Astrocyte (in vitro differentiated cells and primary cell): ENCODE measurements at regions not wholly inside any gene's neighbourhood (a gene's known extent, or its start where the extent isn't known, plus 50 kb on each side); places are given as distances from the start of the nearest gene placed in this dataset.

Experiments
- DNase-seq: peaks from one replicate; pipeline ENCODE4 v3.0.0-alpha.2; 2010; ENCODE audit warnings: low read depth
- FAIRE-seq: peaks from 2 replicates; lab custom pipeline; 2011; peaks lifted over from hg19 to GRCh38; lab: Jason Lieb, UNC
- H2AFZ ChIP-seq: 2 replicates; pipeline ENCODE4 v1.6.0; 2012; ENCODE audit warnings: low read depth, low read length, inconsistent platforms
- H3K27ac ChIP-seq: 2 replicates; pipeline ENCODE4 v1.5.1; 2011; ENCODE audit warnings: low read depth, low read length, inconsistent platforms
- H3K27me3 ChIP-seq: 2 replicates; pipeline ENCODE4 v1.6.0; 2011; ENCODE audit warnings: low read length, inconsistent platforms; ENCODE audit not compliant: insufficient read depth
- H3K36me3 ChIP-seq: 2 replicates; pipeline ENCODE4 v1.5.1; 2011; ENCODE audit warnings: low read length, inconsistent platforms; ENCODE audit not compliant: insufficient read depth
- H3K4me1 ChIP-seq: 2 replicates; pipeline ENCODE4 v1.5.1; 2011; ENCODE audit warnings: low read length, inconsistent platforms; ENCODE audit not compliant: insufficient read depth
- H3K4me2 ChIP-seq: 2 replicates; pipeline ENCODE4 v1.6.0; 2012; ENCODE audit warnings: low read length, inconsistent platforms
- H3K4me3 ChIP-seq: 2 replicates; pipeline ENCODE4 v1.5.1; 2011; ENCODE audit warnings: low read depth, mild to moderate bottlenecking, low read length, inconsistent platforms; ENCODE audit not compliant: insufficient read depth
- H3K79me2 ChIP-seq: 2 replicates; pipeline ENCODE4 v1.6.0; 2012; ENCODE audit warnings: mild to moderate bottlenecking, low read length, inconsistent platforms; ENCODE audit not compliant: insufficient read depth
- H3K9ac ChIP-seq: 2 replicates; pipeline ENCODE4 v1.6.0; 2012; ENCODE audit warnings: mild to moderate bottlenecking, low read length, inconsistent platforms
- H3K9me3 ChIP-seq: 2 replicates; pipeline ENCODE4 v1.5.1; 2012; ENCODE audit warnings: low read depth, mild to moderate bottlenecking, low read length, inconsistent platforms; ENCODE audit not compliant: insufficient read depth
- H4K20me1 ChIP-seq: 2 replicates; pipeline ENCODE4 v1.6.0; 2012; ENCODE audit warnings: low read length, inconsistent platforms; ENCODE audit not compliant: insufficient read depth
- H3K27ac Mint-ChIP-seq: one replicate; pipeline ENCODE4 v1.8.0; 2021; ENCODE audit warnings: mild to moderate bottlenecking, mixed read lengths; ENCODE audit not compliant: unreplicated experiment
- H3K27me3 Mint-ChIP-seq: one replicate; pipeline ENCODE4 v1.8.0; 2021; ENCODE audit warnings: low read depth, mixed read lengths; ENCODE audit not compliant: unreplicated experiment
- H3K36me3 Mint-ChIP-seq: one replicate; pipeline ENCODE4 v1.8.0; 2021; ENCODE audit warnings: low read depth, mixed read lengths; ENCODE audit not compliant: unreplicated experiment
- H3K4me1 Mint-ChIP-seq: one replicate; pipeline ENCODE4 v1.8.0; 2021; ENCODE audit warnings: low read depth, mixed read lengths; ENCODE audit not compliant: unreplicated experiment
- H3K4me3 Mint-ChIP-seq: one replicate; pipeline ENCODE4 v1.8.0; 2021; ENCODE audit warnings: mild to moderate bottlenecking, moderate library complexity, mixed read lengths; ENCODE audit not compliant: unreplicated experiment
- H3K9me3 Mint-ChIP-seq: one replicate; pipeline ENCODE4 v1.8.0; 2021; ENCODE audit warnings: mild to moderate bottlenecking, mixed read lengths; ENCODE audit not compliant: unreplicated experiment
- EZH2 ChIP-seq: IDR thresholded peaks from 2 replicates; pipeline ENCODE4 v1.6.1; 2012; ENCODE audit warnings: mild to moderate bottlenecking, low read length, inconsistent platforms; ENCODE audit not compliant: insufficient read depth
- TF ChIP-seq, protein P1 (sequence below): IDR thresholded peaks from 2 replicates; pipeline ENCODE4 v1.5.1; 2011; ENCODE audit warnings: low read depth, mild to moderate bottlenecking, inconsistent platforms, low read length, moderate library complexity; ENCODE audit not compliant: insufficient read depth

DNA sequence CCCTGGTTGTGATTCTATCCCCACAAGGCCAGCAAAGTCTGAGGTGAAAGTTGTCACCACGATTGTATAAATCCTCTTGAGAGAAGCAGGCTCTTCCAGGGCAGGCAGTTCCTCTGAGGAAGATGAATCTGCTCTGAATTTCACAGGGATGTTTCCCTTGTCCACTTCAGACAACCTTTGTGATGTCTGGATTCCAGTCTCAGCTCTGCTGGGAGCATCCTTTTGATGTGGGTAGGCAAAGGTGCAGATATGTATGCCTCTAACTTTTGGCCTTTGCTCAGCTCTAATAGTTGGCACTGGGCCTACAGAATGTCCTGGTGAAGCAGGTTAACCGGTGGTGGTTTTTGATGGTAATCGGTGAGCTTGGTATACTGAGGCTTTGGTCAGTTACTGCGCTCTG, 50.6 kb upstream of the WDR1 start:
- Histone ChIP-seq H3K4me2 (no peak overlapping the region), H3K27me3 (no peaks in the 10 kb centered on the region), H2AFZ (no peak overlapping the region), H3K4me1 (no peaks in the 10 kb centered on the region), H3K4me3 (no peak overlapping the region), H4K20me1 (no peaks in the 10 kb centered on the region), H3K36me3 (no peaks in the 10 kb centered on the region), H3K9me3 (no peaks in the 10 kb centered on the region), H3K27ac (no peak overlapping the region), H3K79me2 (no peaks in the 10 kb centered on the region), H3K9ac (no peak overlapping the region)
- H3K36me3 Mint-ChIP-seq, result no peaks in the 10 kb centered on the region
- H3K4me1 Mint-ChIP-seq, result peaks cover 25% of the 10 kb centered on the region
- no peaks in the 10 kb centered on the region for H3K9me3 Mint-ChIP-seq
- DNase-seq (no peak), FAIRE-seq (no peak)
- H3K27me3 Mint-ChIP-seq, result peaks cover 11% of the 10 kb centered on the region
- TF ChIP-seq, protein P1, sequence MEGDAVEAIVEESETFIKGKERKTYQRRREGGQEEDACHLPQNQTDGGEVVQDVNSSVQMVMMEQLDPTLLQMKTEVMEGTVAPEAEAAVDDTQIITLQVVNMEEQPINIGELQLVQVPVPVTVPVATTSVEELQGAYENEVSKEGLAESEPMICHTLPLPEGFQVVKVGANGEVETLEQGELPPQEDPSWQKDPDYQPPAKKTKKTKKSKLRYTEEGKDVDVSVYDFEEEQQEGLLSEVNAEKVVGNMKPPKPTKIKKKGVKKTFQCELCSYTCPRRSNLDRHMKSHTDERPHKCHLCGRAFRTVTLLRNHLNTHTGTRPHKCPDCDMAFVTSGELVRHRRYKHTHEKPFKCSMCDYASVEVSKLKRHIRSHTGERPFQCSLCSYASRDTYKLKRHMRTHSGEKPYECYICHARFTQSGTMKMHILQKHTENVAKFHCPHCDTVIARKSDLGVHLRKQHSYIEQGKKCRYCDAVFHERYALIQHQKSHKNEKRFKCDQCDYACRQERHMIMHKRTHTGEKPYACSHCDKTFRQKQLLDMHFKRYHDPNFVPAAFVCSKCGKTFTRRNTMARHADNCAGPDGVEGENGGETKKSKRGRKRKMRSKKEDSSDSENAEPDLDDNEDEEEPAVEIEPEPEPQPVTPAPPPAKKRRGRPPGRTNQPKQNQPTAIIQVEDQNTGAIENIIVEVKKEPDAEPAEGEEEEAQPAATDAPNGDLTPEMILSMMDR, result no peak
- TF ChIP-seq EZH2, result no peak
- H3K27ac Mint-ChIP-seq, result no peak overlapping the region
- H3K4me3 Mint-ChIP-seq, result no peak overlapping the region
